Mesendoderm (in vitro differentiated cells): ENCODE measurements at regions not wholly inside any gene's neighbourhood (a gene's known extent, or its start where the extent isn't known, plus 50 kb on each side); places are given as distances from the start of the nearest gene placed in this dataset.

Source experiments
- DNase-seq: peaks from one replicate; pipeline ENCODE4 v3.0.0; 2013
- H2AK5ac ChIP-seq: 2 replicates; pipeline ENCODE4 v1.6.1; 2013; ENCODE audit warnings: low read length, inconsistent platforms
- H2BK120ac ChIP-seq: 2 replicates; pipeline ENCODE4 v1.6.1; 2013; ENCODE audit warnings: low read depth, mild to moderate bottlenecking, low read length, moderate library complexity, mixed read lengths
- H2BK15ac ChIP-seq: replicated peaks from 2 replicates; pipeline ENCODE4 v1.6.1; 2013; ENCODE audit warnings: low read depth, mild to moderate bottlenecking, moderate library complexity
- H2BK5ac ChIP-seq: 2 replicates; pipeline ENCODE4 v1.6.1; 2013; ENCODE audit warnings: low read length, inconsistent platforms
- H3K18ac ChIP-seq: 2 replicates; pipeline ENCODE4 v1.6.1; 2013; ENCODE audit warnings: mild to moderate bottlenecking, low read length, mixed read lengths
- H3K23ac ChIP-seq: one replicate; pipeline ENCODE4 v1.6.1; 2013; ENCODE audit warnings: low read length
- H3K27ac ChIP-seq: 2 replicates; pipeline ENCODE4 v1.5.1; 2013; ENCODE audit warnings: low read depth, mild to moderate bottlenecking, inconsistent platforms, low read length, moderate library complexity
- H3K27me3 ChIP-seq: 2 replicates; pipeline ENCODE4 v1.6.1; 2013; ENCODE audit warnings: low read length, control low read depth, mild to moderate bottlenecking, inconsistent platforms; ENCODE audit not compliant: insufficient read depth, poor library complexity
- H3K36me3 ChIP-seq: 2 replicates; pipeline ENCODE4 v1.6.1; 2013; ENCODE audit warnings: low read length, inconsistent platforms; ENCODE audit not compliant: control insufficient read depth, insufficient read depth
- H3K4ac ChIP-seq: one replicate; pipeline ENCODE4 v1.6.1; 2013; ENCODE audit warnings: low read depth, mild to moderate bottlenecking, low read length, moderate library complexity
- H3K4me1 ChIP-seq: 2 replicates; pipeline ENCODE4 v1.6.1; 2013; ENCODE audit warnings: low read depth, low read length, inconsistent platforms; ENCODE audit not compliant: control insufficient read depth
- H3K4me2 ChIP-seq: 2 replicates; pipeline ENCODE4 v1.6.1; 2013; ENCODE audit warnings: low read length
- H3K4me3 ChIP-seq: 2 replicates; pipeline ENCODE4 v1.5.1; 2013; ENCODE audit warnings: mild to moderate bottlenecking, low read length
- H3K56ac ChIP-seq: one replicate; pipeline ENCODE4 v1.6.1; 2013; ENCODE audit warnings: low read length
- H3K79me1 ChIP-seq: 2 replicates; pipeline ENCODE4 v1.6.1; 2013; ENCODE audit warnings: low read length, inconsistent platforms
- H3K79me2 ChIP-seq: 2 replicates; pipeline ENCODE4 v1.6.1; 2013; ENCODE audit warnings: mild to moderate bottlenecking, low read length; ENCODE audit not compliant: control insufficient read depth, insufficient read depth
- H3K9ac ChIP-seq: 2 replicates; pipeline ENCODE4 v1.6.1; 2013; ENCODE audit warnings: low read length, inconsistent platforms
- H4K5ac ChIP-seq: one replicate; pipeline ENCODE4 v1.6.1; 2013; ENCODE audit warnings: low read length
- H4K8ac ChIP-seq: one replicate; pipeline ENCODE4 v1.6.1; 2013; ENCODE audit warnings: low read depth, mild to moderate bottlenecking, control low read depth, low read length, moderate library complexity
- WGBS: extraction: QIAGEN DNeasy Blood & Tissue Kit; methylation state at CpG from one replicate; pipeline ENCODE4 v1.1.7; 2013; ENCODE audit warnings: low lambda C conversion rate, missing lambda C conversion rate; ENCODE audit not compliant: insufficient coverage; ENCODE audit errors: extremely low coverage; 5-methylcytosine and 5-hydroxymethylcytosine counted together

DNA sequence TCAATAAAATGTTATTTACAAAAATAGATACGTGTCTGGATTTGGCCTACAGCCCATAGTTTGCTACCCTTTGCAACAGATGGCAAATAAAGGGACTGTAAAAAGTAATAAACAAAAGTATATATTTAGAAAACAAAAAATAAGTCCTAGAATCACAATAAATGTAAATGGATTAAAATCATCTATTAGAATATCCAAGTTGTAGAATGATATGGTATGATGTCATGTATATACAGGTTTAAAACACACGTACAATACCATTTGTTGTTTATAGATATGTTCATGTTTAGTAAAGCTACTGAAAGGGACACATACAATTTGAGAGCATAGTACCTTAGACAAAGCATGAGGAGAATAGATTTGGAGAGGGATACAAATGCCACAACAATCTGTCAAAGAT lies 219.5 kb downstream of the BCL11B start:
- WGBS, result no CpG with 5 or more reads among the region's 2 CpGs
- no peak overlapping the region for H3K4ac ChIP-seq
- no peak overlapping the region for H3K4me2 ChIP-seq
- H2BK15ac ChIP-seq, result no peak overlapping the region
- no peak overlapping the region for H4K5ac ChIP-seq
- no peaks in the 10 kb centered on the region for H3K79me1 ChIP-seq
- H2AK5ac ChIP-seq, result no peak overlapping the region
- no peaks in the 10 kb centered on the region for H3K79me2 ChIP-seq
- no peak for DNase-seq
- H3K9ac ChIP-seq, result no peak overlapping the region
- no peak overlapping the region for H3K18ac ChIP-seq
- H3K36me3 ChIP-seq, result no peaks in the 10 kb centered on the region
- H2BK120ac ChIP-seq, result no peak overlapping the region
- no peak overlapping the region for H2BK5ac ChIP-seq
- no peaks in the 10 kb centered on the region for H3K4me1 ChIP-seq
- no peak overlapping the region for H3K23ac ChIP-seq
- H3K56ac ChIP-seq, result no peak overlapping the region
- no peaks in the 10 kb centered on the region for H3K27me3 ChIP-seq
- no peak overlapping the region for H3K27ac ChIP-seq
- no peak overlapping the region for H4K8ac ChIP-seq
- no peak overlapping the region for H3K4me3 ChIP-seq

DNA sequence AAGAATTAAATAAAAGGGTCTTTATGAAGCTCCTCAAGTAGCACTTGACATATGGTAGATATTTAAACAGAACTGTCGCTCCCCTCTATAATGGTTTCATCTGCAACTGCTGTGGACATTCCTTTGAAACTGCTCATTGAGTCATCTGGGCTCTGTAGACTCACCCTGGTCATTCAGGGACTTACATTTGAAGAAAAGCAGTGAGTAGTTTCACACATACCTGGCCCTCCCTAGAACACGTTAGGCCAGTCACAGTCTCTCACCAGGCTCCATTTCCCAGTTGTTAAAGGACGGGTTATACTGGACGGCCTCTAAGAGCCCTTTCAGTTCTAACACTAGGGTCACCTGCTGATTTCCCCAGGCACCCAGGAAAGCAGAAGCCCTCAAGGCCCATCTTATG lies 217.0 kb downstream of the BCL11B start:
- Histone ChIP-seq H3K79me2 (no peaks in the 10 kb centered on the region), H3K27me3 (no peaks in the 10 kb centered on the region), H3K79me1 (no peaks in the 10 kb centered on the region), H3K18ac (no peak overlapping the region), H2AK5ac (no peak overlapping the region), H2BK120ac (no peak overlapping the region), H4K8ac (no peak overlapping the region), H3K4ac (no peak overlapping the region), H3K4me3 (no peak overlapping the region), H4K5ac (no peak overlapping the region), H3K9ac (no peak overlapping the region), H3K36me3 (no peaks in the 10 kb centered on the region), H3K4me1 (no peaks in the 10 kb centered on the region), H2BK15ac (no peak overlapping the region), H3K56ac (no peak overlapping the region), H3K23ac (no peak overlapping the region), H3K27ac (no peak overlapping the region), H3K4me2 (no peak overlapping the region), H2BK5ac (no peak overlapping the region)
- no CpG with 5 or more reads among the region's 4 CpGs for WGBS
- peak; percentile 50 for DNase-seq

- H3K36me3 ChIP-seq, result no peaks in the 10 kb centered on the region
- WGBS, result no CpG with 5 or more reads among the region's 6 CpGs
- no peak overlapping the region for H3K27ac ChIP-seq
Measured at GRCh38 chr14:99055816-99056215, 216.2 kb downstream of the BCL11B start.

GRCh38 chr14:99057576-99058083 lies 214.4 kb downstream of the BCL11B start:
- Histone ChIP-seq H3K4me3 (no peak overlapping the region), H2AK5ac (no peak overlapping the region), H3K56ac (no peak overlapping the region), H2BK15ac (no peak overlapping the region), H3K4me1 (no peaks in the 10 kb centered on the region), H2BK120ac (no peak overlapping the region), H3K27me3 (no peaks in the 10 kb centered on the region), H3K36me3 (no peaks in the 10 kb centered on the region), H3K27ac (no peak overlapping the region), H2BK5ac (no peak overlapping the region), H3K4ac (no peak overlapping the region), H3K23ac (no peak overlapping the region), H4K8ac (no peak overlapping the region), H4K5ac (no peak overlapping the region), H3K4me2 (no peak overlapping the region), H3K9ac (no peak overlapping the region), H3K18ac (no peak overlapping the region), H3K79me1 (no peaks in the 10 kb centered on the region), H3K79me2 (no peaks in the 10 kb centered on the region)
- WGBS, result no CpG with 5 or more reads among the region's 5 CpGs
- DNase-seq, result no peak

More at GRCh38 chr14:99055816-99056215, 216.2 kb downstream of the BCL11B start:
- H3K4me1 ChIP-seq, result no peaks in the 10 kb centered on the region
- no peak overlapping the region for H4K8ac ChIP-seq
- no peak overlapping the region for H3K23ac ChIP-seq
- no peak overlapping the region for H3K18ac ChIP-seq
- H2AK5ac ChIP-seq, result no peak overlapping the region
- H3K9ac ChIP-seq, result no peak overlapping the region
- H4K5ac ChIP-seq, result no peak overlapping the region
- H2BK15ac ChIP-seq, result no peak overlapping the region
- no peak overlapping the region for H2BK120ac ChIP-seq
- no peaks in the 10 kb centered on the region for H3K79me1 ChIP-seq
- H3K56ac ChIP-seq, result no peak overlapping the region
- no peaks in the 10 kb centered on the region for H3K27me3 ChIP-seq
- H3K4ac ChIP-seq, result no peak overlapping the region
- no peak overlapping the region for H3K4me3 ChIP-seq
- H2BK5ac ChIP-seq, result no peak overlapping the region
- no peak overlapping the region for H3K4me2 ChIP-seq
- H3K79me2 ChIP-seq, result no peaks in the 10 kb centered on the region
- DNase-seq, result no peak

DNA sequence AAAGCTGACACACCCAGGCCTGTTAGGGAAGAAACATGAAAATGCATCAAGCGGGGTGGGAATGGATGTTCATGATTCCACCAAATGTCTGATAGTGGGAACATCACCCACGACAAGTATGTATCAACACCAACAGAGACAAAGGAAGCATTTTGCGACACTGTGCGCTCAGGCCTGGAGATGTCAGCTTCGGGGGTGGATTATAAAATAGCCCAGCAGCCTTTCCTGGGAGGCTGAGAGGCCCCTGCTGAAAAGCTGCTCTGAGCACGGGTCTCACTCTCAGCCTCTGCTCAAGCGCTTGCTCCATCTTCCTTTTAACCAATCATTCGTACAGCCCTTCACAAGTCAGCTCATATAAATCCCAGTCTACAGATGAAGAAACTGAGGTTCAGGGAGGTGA lies 213.5 kb downstream of the BCL11B start:
- Histone ChIP-seq H3K23ac (no peak overlapping the region), H3K27ac (no peak overlapping the region), H3K79me1 (no peaks in the 10 kb centered on the region), H4K8ac (no peak overlapping the region), H3K79me2 (no peaks in the 10 kb centered on the region), H3K9ac (no peak overlapping the region), H3K4me2 (no peak overlapping the region), H3K4ac (no peak overlapping the region), H3K56ac (no peak overlapping the region), H3K4me1 (no peaks in the 10 kb centered on the region), H2AK5ac (no peak overlapping the region), H3K18ac (no peak overlapping the region), H3K36me3 (no peaks in the 10 kb centered on the region), H2BK120ac (no peak overlapping the region), H3K4me3 (no peak overlapping the region), H3K27me3 (no peaks in the 10 kb centered on the region), H2BK5ac (no peak overlapping the region), H2BK15ac (no peak overlapping the region), H4K5ac (no peak overlapping the region)
- WGBS, result no CpG with 5 or more reads among the region's 8 CpGs
- DNase-seq, result no peak

- DNase-seq, result no peak
- Histone ChIP-seq H2BK5ac (no peak overlapping the region), H3K79me1 (no peaks in the 10 kb centered on the region), H3K4me1 (no peaks in the 10 kb centered on the region), H2AK5ac (no peak overlapping the region), H3K79me2 (no peaks in the 10 kb centered on the region), H3K4ac (no peak overlapping the region), H2BK15ac (no peak overlapping the region), H4K5ac (no peak overlapping the region), H4K8ac (no peak overlapping the region), H3K18ac (no peak overlapping the region), H3K23ac (no peak overlapping the region), H3K27ac (no peak overlapping the region), H3K9ac (no peak overlapping the region), H3K4me3 (no peak overlapping the region), H3K36me3 (no peaks in the 10 kb centered on the region), H3K4me2 (no peak overlapping the region), H3K56ac (no peak overlapping the region), H3K27me3 (no peaks in the 10 kb centered on the region), H2BK120ac (no peak overlapping the region)
- no CpG with 5 or more reads among the region's 10 CpGs for WGBS
Measured at GRCh38 chr14:99062216-99062615, 209.8 kb downstream of the BCL11B start.
